ENCODE measurements at regions not wholly inside any gene's neighbourhood (a gene's known extent, or its start where the extent isn't known, plus 50 kb on each side); places are given as distances from the start of the nearest gene placed in this dataset.

- H3K4me1 ChIP-seq (ENCODE audit: control insufficient read depth, insufficient read depth, low read length): peaks cover 3% of the 10 kb centered on the region; the same call in 1 of the 2 replicates
- no peaks in the 10 kb centered on the region for H3K36me3 ChIP-seq (ENCODE audit: control insufficient read depth in 2 of 2, insufficient read depth in 1 of 2, low read length in 2 of 2)
- no peak for TF ChIP-seq ZNF391 (tag by site-specific recombination; IDR thresholded peaks at IDR 0.05; ENCODE audit: borderline replicate concordance, low read depth)
- TF ChIP-seq KLF1 (tag by site-specific recombination; IDR thresholded peaks at IDR 0.05): no peak
- TF ChIP-seq ZNF169 (tag by site-specific recombination; IDR thresholded peaks at IDR 0.05): no peak
- TF ChIP-seq GLIS1 (tag by site-specific recombination; IDR thresholded peaks at IDR 0.05): no peak
- no peak for TF ChIP-seq ZNF645 (tag by site-specific recombination; IDR thresholded peaks at IDR 0.05)
- no peak for TF ChIP-seq TSHZ1 (tag by site-specific recombination; IDR thresholded peaks at IDR 0.05; ENCODE audit: borderline replicate concordance)
- no peak for TF ChIP-seq ELK4 (IDR thresholded peaks at IDR 0.05; ENCODE audit: borderline replicate concordance, low read depth, low read length)
- TF ChIP-seq YY2 (tag by site-specific recombination; IDR thresholded peaks at IDR 0.05): no peak
- no peak for TF ChIP-seq ZNF558 (tag by site-specific recombination; IDR thresholded peaks at IDR 0.05)
- no peak overlapping the region for H3K27ac ChIP-seq (ENCODE audit: extremely low read depth, low read depth, low read length)
- ChIA-PET POLR2A (no interaction called here), CTCF (interaction anchor here (0.6 kb wide), 1 partner anchor 11 kb away, joined by 3 read pairs; no protein-coding TSS in a partner anchor)
- H3K9me3 ChIP-seq (ENCODE audit: control insufficient read depth, insufficient read depth, low read depth, low read length): no peaks in the 10 kb centered on the region
- no peak overlapping the region for H3K4me3 ChIP-seq (ENCODE audit: low read depth, low read length)
Measured at GRCh38 chr3:111318289-111318688, 223.7 kb upstream of the CD96 start.

- H3K27ac ChIP-seq (ENCODE audit: extremely low read depth, low read depth, low read length): no peak overlapping the region
- H3K9me3 ChIP-seq (ENCODE audit: control insufficient read depth, insufficient read depth, low read depth, low read length): no peaks in the 10 kb centered on the region
- H3K4me3 ChIP-seq (ENCODE audit: low read depth, low read length): no peak overlapping the region
- H3K36me3 ChIP-seq (ENCODE audit: control insufficient read depth in 2 of 2, insufficient read depth in 1 of 2, low read length in 2 of 2): no peaks in the 10 kb centered on the region
- ChIA-PET POLR2A (no interaction called here), CTCF (no interaction called here)
- TF ChIP-seq ZNF350 (tag by site-specific recombination; IDR thresholded peaks at IDR 0.05): no peak
- no peak for TF ChIP-seq ZNF138 (tag by site-specific recombination; IDR thresholded peaks at IDR 0.05; ENCODE audit: borderline replicate concordance)
- TF ChIP-seq ZNF175 (tag by site-specific recombination; IDR thresholded peaks at IDR 0.05): no peak
- TF ChIP-seq ZNF843 (tag by site-specific recombination; IDR thresholded peaks at IDR 0.05): no peak
- no peak for TF ChIP-seq ZNF785 (tag by site-specific recombination; IDR thresholded peaks at IDR 0.05)
- no peak for TF ChIP-seq ZNF707 (tag by site-specific recombination; IDR thresholded peaks at IDR 0.05)
- no peak for TF ChIP-seq ZSCAN23 (tag by site-specific recombination; IDR thresholded peaks at IDR 0.05)
- no peak for TF ChIP-seq ZNF544 (tag by site-specific recombination; IDR thresholded peaks at IDR 0.05)
- TF ChIP-seq ZNF692 (tag by site-specific recombination; IDR thresholded peaks at IDR 0.05): no peak
- TF ChIP-seq ZNF362 (tag by site-specific recombination; IDR thresholded peaks at IDR 0.05): no peak
- no peak for TF ChIP-seq ZNF580 (tag by site-specific recombination; IDR thresholded peaks at IDR 0.05)
- TF ChIP-seq MEIS1 (CRISPR knock-in tag; IDR thresholded peaks at IDR 0.05; ENCODE audit: borderline replicate concordance): no peak
- TF ChIP-seq MYNN (tag by site-specific recombination; IDR thresholded peaks at IDR 0.05; ENCODE audit: borderline replicate concordance): no peak
- H3K4me1 ChIP-seq (ENCODE audit: control insufficient read depth, insufficient read depth, low read length): peaks cover 3% of the 10 kb centered on the region; the same call in 1 of the 2 replicates
Measured at GRCh38 chr3:111319598-111319997, 222.4 kb upstream of the CD96 start.

Data from HEK293 (cell line).